SW480 (cell line): ENCODE measurements at regions not wholly inside any gene's neighbourhood (a gene's known extent, or its start where the extent isn't known, plus 50 kb on each side); places are given as distances from the start of the nearest gene placed in this dataset.

ENCODE experiments used
- DNase-seq: peaks from one replicate; pipeline ENCODE4 v3.0.0-alpha.2; 2016; ENCODE audit warnings: low spot score

DNA sequence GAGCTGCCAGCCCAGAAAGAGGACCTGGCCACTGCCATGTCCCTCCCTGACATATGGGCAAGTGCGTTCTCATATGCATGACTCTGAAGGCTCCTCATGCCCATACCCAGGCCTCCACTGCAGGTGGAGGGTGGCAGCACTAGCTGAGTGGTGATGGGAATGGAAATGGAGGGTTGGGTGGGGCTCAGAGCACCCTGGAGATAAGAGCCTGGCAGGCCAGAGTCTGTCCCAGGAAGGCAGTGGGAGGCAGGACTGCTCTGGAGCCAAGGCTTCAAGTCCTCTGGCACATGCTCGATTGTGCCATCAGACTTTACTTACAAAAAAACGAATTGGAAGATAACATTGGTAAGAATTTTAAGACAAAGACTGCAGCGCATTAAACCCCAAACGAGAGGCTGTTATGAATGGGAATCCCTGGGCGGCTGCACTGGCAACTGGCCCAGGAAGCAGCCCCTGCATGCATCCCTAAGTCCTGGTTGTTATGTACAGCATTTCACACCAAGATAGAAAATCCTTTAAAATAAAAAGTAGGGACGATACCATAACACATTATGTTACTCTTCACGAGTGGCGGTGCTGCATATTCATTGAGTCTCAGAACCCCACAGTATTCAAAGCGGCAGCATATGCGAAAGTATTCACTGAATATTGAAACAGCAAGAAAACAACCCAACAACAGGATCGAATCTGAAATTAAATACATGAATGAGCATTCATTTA lies 81.7 kb upstream of the FAM98A start:
- DNase-seq, result no peak

DNA sequence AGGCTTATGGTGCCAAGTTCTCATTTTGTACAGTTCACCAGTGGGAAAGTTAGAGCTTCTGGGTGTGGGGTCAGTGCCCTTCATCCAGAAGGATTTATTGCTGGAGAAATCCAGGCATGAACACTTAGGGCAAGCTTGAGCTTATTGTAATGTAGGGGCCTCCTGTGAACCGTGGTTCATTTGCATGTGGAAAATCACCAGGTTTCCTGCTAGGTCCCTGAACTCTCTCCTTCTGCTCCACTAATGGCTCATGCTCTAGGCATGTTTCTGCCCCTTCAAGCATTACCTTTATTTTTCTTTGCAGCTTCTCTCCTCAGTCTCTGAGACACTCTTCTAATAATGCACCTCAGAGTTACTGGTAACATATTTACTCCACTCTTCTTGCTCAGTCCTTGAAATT lies 79.3 kb upstream of the FAM98A start:
- no peak for DNase-seq

DNA sequence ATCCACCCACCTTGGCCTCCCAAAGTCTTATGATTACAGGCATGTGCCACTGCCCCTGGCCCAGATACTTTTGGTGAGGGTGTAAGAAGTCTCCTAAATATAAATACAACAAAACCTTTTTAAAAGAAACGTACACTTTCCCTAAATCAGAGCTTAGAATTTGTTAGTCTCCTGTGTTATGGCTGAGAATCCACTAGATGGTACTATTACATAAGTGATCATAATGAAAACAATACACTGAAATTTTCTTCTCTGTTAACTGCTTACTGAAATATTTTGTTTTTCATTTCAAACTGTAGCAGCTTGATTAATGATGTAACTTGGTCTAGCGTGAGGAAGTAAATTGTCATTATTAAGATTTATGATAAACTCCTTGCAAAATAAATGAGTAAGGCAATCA lies 74.8 kb upstream of the FAM98A start:
- peak; percentile 40 for DNase-seq

DNA sequence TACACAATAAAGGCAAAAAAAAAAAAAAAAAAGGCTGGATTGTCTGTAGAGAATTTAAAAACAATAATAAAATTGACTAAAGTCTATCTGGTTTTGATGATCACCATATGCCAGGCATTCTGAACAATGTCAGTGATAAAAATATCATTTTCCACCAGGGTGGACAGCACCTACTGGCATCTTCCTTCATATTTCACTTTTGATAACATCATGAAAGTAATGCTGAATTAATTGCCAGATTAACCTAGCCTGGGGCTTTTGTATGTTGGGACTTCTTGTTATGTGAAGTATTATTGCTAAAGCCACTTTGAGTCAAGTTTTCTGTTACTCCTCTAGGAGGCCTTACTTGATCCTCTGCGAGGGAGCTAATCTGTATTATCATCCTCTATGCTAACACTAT lies 73.8 kb upstream of the FAM98A start:
- DNase-seq, result no peak

DNA sequence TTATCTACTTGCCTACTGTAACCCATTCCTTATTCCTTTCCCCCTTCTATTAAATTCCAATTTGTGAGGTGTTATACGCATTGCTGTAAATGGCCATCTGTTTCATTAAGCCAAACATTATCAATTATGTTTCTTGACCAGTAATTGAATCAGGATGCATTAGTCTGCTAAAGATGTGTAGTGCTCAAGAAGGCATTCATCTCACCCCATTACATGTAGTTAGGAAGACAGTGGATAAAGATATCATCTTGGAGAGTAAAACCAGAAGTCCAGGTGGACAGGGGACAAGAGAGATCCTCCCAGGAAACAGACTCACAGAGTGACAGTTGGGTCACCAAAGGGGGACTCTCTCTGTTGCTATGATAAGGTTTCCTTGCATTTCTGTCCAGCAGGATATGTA lies 73.3 kb upstream of the FAM98A start:
- no peak for DNase-seq

DNA sequence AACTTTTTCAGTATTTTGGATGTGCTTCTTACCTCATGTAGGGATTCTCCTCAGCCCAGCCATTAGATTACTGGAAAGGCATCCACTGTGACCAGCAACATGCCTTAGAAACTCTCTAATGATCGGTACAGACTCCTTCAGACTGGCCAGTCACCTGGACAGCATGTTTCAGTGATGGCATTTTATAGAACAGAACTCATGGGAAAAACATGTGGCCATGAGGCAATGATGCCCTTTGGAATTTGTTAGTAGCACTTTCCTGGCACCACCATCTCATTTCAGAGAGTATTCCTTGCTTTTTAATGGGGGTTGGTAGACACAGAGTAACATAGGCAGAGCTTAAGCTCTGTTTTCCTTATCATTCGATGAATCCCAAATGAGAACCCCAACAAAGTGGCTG lies 72.1 kb upstream of the FAM98A start:
- no peak for DNase-seq

DNA sequence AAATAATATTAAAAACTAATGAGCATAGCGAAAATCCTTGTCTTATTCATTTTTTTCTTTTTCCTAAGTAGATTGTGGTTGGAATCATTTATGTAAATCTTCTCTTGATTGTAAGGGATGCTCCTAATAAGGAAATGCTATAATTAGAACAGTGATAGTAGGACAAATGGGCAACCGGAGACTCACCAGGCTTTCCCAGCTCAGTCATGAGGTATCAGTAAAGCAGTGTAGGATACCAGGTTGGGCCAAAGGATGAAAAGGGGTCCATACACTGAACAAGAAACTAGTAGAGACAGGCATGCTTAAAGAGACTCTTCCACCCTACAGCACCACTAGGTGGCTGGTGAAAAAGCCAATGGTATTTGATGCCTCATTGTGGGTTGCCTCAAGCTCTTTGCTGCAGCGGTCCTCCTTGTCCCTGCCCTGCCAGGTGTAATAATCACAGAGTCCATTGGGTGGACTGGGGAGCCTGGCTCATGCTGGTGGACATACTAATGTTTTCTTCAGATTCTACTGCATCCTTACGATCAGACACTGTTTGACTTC lies 71.4 kb upstream of the FAM98A start:
- DNase-seq, result peak; percentile 60

DNA sequence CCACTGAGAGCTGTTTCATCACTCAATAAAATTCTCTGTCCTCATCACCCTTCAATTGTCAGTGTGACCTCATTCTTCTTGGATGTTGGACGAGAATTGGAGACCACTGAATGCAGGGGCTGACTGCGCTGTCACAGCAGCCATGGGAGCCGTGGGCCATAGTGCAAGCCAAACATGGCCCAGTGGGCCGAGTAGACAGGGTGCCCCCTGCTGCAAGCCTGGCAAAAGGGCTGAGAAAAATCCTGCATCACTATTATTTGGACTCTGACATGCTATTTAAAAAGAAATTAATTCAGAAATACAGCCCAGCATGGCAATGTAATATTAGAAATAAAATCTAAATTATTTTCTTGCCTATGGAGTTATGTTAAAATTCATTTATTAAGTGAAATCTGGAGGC lies 67.8 kb upstream of the FAM98A start:
- no peak for DNase-seq

DNA sequence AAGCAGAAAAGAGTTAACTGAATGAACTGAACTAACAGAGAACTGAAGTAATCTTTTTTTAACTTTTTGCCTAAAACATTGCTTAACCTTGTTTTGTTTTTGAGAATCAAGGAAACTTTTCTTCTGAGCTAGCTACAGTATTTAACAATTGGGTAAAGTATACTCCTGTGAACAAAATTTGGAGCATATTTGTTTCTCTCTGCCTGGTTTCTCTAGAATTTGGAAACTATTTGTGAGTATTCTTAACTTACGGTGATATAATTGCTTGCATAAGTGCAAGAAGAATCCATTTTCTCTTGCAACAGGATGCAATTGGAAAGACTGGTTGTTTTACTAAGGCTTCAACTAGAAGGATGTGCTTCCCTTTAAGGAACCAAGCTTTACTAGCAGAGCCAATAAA lies 65.9 kb upstream of the FAM98A start:
- DNase-seq, result no peak

DNA sequence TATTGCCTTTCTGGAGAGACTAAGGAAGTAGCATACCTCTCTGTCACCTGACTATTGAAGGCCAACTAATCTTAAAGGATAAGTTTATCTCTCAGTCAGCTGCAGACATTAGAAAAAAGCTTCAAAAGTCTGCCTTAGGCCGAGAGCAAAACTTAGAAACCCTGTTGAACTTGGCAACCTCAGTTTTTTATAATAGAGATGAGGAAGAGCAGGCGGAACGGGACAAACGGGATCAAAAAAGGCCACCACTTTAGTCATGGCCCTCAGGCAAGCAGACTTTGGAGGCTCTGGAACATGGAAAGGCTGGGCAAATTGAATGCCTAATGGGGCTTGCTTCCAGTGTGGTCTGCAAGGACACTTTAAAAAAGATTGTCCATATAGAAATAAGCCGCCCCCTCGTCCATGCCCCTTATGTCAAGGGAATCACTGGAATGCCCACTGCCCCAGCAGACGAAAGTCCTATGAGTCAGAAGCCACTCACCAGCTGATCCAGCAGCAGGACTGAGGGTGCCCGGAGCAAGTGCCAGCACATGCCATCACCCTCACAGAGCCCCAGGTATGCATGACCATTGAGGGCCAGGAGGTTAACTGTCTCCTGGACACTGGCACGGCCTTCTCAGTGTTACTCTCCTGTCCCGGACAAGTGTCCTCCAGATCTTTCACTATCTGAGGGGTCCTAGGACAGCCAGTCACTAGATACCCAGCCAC lies 61.5 kb upstream of the FAM98A start:
- DNase-seq, result no peak

DNA sequence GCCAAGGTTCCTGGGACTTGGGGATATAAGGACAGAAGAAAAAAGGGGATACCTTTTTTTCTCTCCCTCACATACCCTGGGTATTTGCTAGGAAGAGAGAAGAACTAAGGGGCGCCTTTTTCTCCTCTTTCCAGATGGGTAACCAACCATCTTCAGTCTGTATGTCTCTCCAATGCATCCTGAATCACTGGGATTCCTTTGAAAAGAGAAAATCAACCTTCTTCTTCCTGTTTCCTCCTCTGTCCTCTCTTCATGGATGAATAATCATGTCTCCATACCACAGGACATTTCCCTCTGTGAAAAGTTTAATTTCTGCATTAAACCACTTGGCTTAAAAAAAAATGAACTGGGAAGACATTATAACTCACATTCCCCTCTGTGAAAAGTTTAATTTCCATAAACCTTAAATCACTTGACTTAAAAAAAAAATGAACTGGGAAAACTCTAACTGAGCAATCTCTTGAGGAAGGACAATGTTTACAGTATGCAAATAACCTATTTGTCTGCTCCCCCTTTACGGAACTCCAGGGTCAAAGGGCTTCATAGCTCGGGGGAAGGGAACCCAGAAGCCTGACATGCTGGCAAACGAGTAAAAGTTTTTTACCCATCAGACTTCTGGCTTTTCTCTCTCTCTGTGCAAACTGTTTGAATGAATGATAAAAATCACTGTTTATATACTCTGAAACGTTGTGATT lies 56.7 kb upstream of the FAM98A start:
- DNase-seq, result no peak

DNA sequence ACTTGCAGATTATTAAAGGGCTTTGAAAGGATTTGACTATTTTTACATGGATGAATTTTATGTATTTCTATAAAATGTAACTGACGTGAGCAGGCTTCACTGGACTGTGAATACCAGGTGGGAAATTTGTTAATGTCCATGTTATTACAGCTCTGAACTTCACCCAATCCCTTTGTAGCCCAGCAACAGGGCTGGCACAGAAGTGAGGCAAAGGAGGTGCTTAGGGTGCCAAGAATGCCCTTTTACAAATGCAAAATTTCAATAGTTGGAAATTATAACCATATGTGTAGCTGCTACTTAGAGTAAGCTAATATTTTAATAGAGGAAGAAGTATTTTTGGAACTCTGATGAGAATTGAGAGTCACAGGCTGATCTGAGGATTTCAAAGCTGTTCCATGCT lies 53.7 kb upstream of the FAM98A start:
- no peak for DNase-seq

DNA sequence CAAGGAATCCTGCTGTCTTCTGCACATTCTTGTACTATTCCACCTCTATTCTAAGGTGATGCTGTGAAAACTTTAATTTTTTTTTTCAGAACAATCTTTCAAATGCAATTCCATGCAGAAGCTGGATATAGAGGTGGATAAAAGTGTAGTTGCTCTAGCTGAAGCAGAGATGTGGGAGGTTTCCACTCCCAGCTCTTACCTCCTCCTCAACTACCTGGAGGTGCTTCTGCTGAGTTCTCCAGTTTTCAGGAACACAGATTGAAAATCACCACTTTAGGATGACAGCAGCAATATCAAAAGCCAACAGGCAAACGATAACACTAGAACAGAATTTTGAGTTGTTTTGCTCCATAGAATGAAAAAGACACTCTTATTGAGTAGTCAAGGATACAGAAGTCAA lies 51.1 kb upstream of the FAM98A start:
- no peak for DNase-seq
